Skeletal muscle cell (primary cell): ENCODE measurements at regions not wholly inside any gene's neighbourhood (a gene's known extent, or its start where the extent isn't known, plus 50 kb on each side); places are given as distances from the start of the nearest gene placed in this dataset.

ENCODE experiments used
- DNase-seq: peaks from one replicate; pipeline ENCODE4 v3.0.0-alpha.2; 2010; ENCODE audit warnings: low read depth
- H3K4me3 ChIP-seq: 2 replicates; pipeline ENCODE4 v1.5.1; 2011; ENCODE audit warnings: low read depth, mild to moderate bottlenecking, control low read depth, low read length, moderate library complexity

GRCh38 chr4:149923736-149924135 lies 108.1 kb upstream of the IQCM start:
- no peak overlapping the region for H3K4me3 ChIP-seq
- DNase-seq: no peak

- DNase-seq: no peak
Measured at GRCh38 chr4:149927514-149927913, 111.9 kb upstream of the IQCM start.

GRCh38 chr4:149928507-149928906 lies 112.9 kb upstream of the IQCM start:
- no peak for DNase-seq
- H3K4me3 ChIP-seq: no peak overlapping the region

More at GRCh38 chr4:149927514-149927913, 111.9 kb upstream of the IQCM start:
- H3K4me3 ChIP-seq: no peak overlapping the region

GRCh38 chr4:149931431-149931830 lies 115.8 kb upstream of the IQCM start:
- DNase-seq: no peak
- H3K4me3 ChIP-seq: no peak overlapping the region

GRCh38 chr4:149932188-149932587 lies 116.5 kb upstream of the IQCM start:
- no peak overlapping the region for H3K4me3 ChIP-seq
- no peak for DNase-seq

- no peak overlapping the region for H3K4me3 ChIP-seq
Measured at GRCh38 chr4:149933120-149933519, 117.5 kb upstream of the IQCM start.

GRCh38 chr4:149933883-149934282 lies 118.2 kb upstream of the IQCM start:
- H3K4me3 ChIP-seq: no peak overlapping the region
- DNase-seq: no peak

More at GRCh38 chr4:149933120-149933519, 117.5 kb upstream of the IQCM start:
- no peak for DNase-seq

GRCh38 chr4:149949381-149949780 lies 128.9 kb upstream of the DCLK2 start:
- no peak for DNase-seq
- H3K4me3 ChIP-seq: no peak overlapping the region

GRCh38 chr4:149951152-149951900 lies 126.9 kb upstream of the DCLK2 start:
- DNase-seq: no peak
- no peak overlapping the region for H3K4me3 ChIP-seq

GRCh38 chr4:149952101-149952500 lies 126.1 kb upstream of the DCLK2 start:
- DNase-seq: no peak
- no peak overlapping the region for H3K4me3 ChIP-seq

- DNase-seq: no peak
- no peak overlapping the region for H3K4me3 ChIP-seq
Measured at GRCh38 chr4:149952716-149953115, 125.5 kb upstream of the DCLK2 start.

GRCh38 chr4:149955780-149956390 lies 122.4 kb upstream of the DCLK2 start:
- DNase-seq: no peak
- no peak overlapping the region for H3K4me3 ChIP-seq

GRCh38 chr4:149956678-149957077 lies 121.6 kb upstream of the DCLK2 start:
- DNase-seq: no peak

GRCh38 chr4:149961876-149962597 lies 116.2 kb upstream of the DCLK2 start:
- DNase-seq: peak; percentile 32
- H3K4me3 ChIP-seq: no peak overlapping the region

More at GRCh38 chr4:149956678-149957077, 121.6 kb upstream of the DCLK2 start:
- no peak overlapping the region for H3K4me3 ChIP-seq

- no peak for DNase-seq
Measured at GRCh38 chr4:149964001-149964796, 114.0 kb upstream of the DCLK2 start.

GRCh38 chr4:149965206-149965605 lies 113.0 kb upstream of the DCLK2 start:
- H3K4me3 ChIP-seq: no peak overlapping the region
- DNase-seq: no peak

More at GRCh38 chr4:149964001-149964796, 114.0 kb upstream of the DCLK2 start:
- no peak overlapping the region for H3K4me3 ChIP-seq

- DNase-seq: no peak
- H3K4me3 ChIP-seq: no peak overlapping the region
Measured at GRCh38 chr4:149972407-149972806, 105.8 kb upstream of the DCLK2 start.

GRCh38 chr4:149973181-149973580 lies 105.1 kb upstream of the DCLK2 start:
- no peak overlapping the region for H3K4me3 ChIP-seq
- no peak for DNase-seq

GRCh38 chr4:149975172-149975571 lies 103.1 kb upstream of the DCLK2 start:
- H3K4me3 ChIP-seq: no peak overlapping the region
- no peak for DNase-seq
